CD4-positive, alpha-beta T cell treated with Interleukin-6 for 4 hours (primary cell): ENCODE measurements at regions not wholly inside any gene's neighbourhood (a gene's known extent, or its start where the extent isn't known, plus 50 kb on each side); places are given as distances from the start of the nearest gene placed in this dataset.

Experiments used
- DNase-seq: peaks from one replicate; pipeline ENCODE4 v3.0.0-alpha.2; 2020; ENCODE audit warnings: mixed read lengths

DNA sequence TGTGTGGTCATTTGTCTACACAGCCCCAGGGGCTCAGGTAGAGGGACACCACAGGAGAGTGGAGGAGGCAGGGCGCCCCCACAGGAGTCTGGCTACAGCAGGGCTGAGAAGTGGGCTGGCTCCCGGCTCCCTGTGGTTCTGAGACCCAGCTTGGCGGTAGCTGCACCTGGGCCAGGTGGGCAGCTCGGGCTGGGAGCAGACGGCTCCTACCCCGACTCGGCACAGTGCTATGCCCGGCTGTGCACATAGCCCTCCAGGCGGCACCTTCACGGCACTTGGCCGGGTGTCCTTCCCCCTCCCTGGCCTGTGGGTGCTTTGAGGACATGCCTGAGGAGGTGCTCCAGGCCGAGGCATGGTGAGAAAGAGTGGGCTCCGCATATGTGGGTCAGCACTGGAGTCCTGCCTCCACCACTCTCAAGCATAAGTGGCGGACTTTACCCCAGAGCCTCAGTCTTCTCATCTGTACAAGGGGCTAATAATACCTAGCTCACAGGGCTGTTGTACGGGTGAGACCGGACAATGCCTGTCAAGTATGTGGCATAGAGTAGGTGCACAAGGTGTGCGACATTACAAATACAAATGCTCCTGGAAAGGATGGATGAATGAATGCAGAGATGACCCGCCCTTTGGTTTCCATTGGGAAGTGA is 50.1 kb upstream of the JPH3 start:
- DNase-seq = no peak

DNA sequence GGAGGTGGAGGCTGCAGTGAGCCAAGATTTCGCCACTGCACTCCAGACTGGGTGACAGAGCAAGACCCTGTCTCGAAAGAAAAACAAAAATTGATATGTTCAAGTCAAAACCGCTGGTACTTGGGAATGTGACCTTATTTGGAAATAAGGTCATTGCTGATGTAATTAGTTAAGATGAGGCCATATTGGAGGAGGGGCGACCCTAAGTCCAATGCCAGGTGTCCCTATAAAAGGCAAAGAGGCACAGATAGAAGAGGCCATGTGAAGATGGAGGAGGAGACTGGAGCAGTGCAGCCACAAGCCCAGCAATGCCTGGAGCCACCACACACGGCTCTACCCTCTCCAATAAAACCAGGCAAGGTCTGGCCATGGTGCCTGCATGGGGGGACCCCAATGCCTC is 50.8 kb upstream of the JPH3 start:
- no peak for DNase-seq

DNA sequence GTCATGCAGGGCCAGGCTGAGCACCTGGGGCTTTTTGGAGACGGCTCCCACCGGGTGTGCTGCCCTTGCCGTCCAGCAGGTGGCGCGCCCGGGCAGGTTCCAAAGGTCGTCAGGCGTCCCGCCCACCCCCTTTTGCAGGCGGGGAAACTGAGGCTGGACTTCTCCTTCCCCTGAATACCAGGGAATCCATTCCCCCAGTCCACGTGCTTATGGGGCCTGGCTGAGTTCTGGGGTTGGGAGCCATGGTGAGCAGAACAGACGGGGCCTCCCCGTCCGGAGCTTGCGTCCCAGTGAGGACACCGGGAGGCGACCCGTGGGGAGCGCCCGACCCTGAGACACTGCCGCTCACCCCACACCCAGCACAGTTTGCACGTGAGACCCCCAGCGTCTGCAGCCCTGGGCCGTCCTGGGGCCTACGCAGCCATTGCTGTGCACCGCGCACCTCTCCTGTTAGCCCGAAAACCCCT is 51.8 kb upstream of the JPH3 start:
- peak; percentile 69 for DNase-seq

DNA sequence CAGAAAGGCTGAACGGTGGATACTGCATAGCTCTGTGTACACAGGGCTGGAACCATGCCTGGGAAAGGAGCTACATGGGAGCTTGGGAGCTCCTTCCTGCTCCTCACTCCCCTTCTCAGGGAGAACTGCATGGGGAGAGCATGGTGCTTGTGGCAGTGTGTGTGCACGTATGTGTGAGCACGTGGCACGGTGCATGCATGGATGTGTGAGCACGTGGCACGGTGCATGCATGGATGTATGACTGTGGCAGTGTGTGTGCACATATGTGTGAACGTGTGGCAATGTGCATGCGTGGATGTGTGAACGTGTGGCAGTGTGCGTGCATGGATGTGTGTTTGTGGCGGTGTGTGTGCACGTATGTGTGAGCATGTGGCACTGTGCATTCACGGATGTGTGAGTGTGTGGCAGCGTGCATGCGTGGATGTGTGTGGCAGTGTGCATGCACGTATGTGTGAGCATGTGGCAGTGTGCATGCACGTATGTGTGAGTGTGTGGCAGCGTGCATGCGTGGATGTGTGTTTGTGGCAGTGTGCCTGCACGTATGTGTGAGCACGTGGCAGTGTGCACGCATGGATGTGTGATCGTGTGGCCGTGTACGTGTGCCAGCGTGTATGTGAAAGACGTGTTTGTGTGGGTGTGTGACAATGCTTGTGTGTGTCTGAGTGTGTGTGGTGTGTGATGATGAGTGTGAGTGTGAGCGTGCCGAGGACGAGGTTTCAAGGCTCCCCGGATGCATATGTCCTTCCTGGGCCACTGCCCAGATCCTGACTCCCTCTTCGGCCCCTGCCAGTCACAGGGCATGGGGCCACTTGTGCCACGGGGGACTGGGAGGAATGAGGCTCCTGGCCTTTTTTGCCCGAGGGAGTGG is 52.4 kb upstream of the JPH3 start:
- no peak for DNase-seq

DNA sequence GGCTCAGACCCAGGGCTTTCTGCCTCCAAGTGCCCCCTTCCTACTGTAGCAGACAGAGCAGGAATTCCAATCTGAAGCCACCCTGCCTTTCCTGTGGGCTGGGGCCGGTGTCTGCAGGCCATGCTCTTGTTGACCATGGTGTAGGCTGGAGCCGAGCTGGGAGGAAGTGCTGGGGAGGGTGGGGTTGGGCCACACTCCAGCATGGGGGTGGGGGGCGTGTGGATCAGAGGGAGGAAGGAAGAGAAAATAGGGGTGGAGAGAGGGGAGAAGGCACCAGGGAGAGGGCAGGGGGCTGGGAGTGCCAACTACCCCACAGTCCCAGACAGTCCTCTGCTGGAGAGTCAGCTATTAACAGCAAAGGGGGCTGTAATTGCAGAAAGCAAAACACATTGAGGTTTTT is 54.3 kb upstream of the JPH3 start:
- DNase-seq = no peak

DNA sequence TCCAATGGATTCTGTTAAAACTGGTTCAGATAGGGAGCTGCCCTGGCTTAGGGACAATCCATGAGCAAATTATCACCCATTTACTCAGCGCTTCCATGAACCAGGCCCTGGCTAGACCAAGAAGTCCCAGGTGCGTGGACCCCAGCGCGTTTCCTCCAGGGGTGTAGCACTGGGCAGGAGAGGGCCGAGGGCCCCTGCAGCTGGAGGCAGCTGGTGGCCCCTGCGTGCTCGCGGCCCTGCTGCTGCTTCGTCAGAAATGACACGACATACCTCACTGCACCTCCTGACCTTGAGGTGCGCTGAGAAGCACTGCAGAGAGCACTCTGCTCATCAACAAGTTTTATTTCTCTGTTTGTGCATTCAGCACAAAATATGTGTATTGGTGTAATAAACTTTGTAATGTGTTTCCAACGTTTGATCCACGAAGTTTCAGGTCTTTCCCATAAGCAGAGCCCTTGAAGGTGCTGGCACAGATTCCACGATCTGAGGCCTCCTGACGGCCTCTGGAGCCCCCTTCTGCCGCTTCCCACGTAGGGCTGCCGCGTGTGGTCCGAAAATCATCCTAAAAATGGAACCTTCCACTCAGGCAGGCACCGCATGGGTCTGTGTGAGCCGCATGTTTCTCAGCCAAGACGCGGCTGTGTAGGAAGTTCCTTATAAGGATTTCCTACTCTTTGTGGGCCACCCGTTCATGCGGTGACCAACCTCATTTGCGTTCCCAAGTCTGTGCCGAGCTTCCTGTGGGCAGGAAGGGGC is 50.8 kb upstream of the ZCCHC14 start:
- DNase-seq = peak; percentile 15

DNA sequence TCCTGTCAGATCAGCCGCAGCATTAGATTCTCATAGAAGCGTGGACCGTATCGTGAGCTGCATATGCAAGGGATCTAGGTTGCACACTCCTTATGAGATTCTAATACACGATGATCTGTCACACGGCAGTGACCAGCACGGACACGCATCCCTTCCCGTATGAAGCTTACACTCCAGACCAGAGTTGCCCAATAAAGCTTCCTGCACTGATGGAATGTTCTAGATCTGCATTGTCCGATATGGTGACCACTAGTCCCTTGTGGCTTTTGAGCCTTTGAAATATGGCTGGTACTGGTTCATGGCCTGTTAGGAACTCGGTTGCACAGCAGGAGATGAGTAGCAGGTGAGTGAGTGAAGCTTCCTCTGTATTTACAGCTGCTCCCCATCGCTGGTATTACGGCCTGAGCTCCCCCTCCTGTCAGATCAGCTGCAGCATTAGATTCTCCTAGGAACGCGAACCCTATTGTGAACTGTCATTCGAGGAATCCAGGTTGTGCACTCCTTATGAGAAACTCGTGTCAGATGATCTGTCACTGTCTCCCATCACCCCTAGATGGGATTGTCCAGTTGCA is 49.8 kb upstream of the ZCCHC14 start:
- DNase-seq = no peak
